ENCODE measurements at regions not wholly inside any gene's neighbourhood (a gene's known extent, or its start where the extent isn't known, plus 50 kb on each side); places are given as distances from the start of the nearest gene placed in this dataset.

DNA sequence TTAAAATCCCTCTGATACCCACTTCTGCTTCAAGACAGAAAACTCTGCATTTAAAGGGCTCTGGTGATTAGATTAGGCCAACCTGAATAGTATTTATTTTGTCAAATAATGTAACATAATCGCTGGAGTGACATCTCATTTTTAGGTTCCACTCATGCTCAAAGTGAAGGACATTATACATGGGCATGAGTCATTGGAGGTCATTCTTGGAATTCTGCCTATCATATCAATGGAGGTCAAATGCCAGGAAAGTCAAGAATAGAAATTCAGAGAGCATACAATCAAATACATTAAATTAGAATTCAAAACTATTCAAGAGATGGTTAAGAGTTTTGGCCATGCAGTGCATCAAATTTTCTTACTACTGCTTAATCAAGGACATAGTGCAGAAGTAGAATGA, 50.8 kb upstream of the PRSS1 start:
- TF ChIP-seq, protein P1, sequence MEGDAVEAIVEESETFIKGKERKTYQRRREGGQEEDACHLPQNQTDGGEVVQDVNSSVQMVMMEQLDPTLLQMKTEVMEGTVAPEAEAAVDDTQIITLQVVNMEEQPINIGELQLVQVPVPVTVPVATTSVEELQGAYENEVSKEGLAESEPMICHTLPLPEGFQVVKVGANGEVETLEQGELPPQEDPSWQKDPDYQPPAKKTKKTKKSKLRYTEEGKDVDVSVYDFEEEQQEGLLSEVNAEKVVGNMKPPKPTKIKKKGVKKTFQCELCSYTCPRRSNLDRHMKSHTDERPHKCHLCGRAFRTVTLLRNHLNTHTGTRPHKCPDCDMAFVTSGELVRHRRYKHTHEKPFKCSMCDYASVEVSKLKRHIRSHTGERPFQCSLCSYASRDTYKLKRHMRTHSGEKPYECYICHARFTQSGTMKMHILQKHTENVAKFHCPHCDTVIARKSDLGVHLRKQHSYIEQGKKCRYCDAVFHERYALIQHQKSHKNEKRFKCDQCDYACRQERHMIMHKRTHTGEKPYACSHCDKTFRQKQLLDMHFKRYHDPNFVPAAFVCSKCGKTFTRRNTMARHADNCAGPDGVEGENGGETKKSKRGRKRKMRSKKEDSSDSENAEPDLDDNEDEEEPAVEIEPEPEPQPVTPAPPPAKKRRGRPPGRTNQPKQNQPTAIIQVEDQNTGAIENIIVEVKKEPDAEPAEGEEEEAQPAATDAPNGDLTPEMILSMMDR (IDR thresholded peaks at IDR 0.05; ENCODE audit: low read depth, low read length): no peak
- H3K4me3 ChIP-seq (ENCODE audit: low read depth, low read length): no peak overlapping the region

GRCh38 chr7:142697270-142697669, 52.0 kb upstream of the PRSS1 start:
- no peak overlapping the region for H3K4me3 ChIP-seq (ENCODE audit: low read depth, low read length)
- TF ChIP-seq, protein P1 (IDR thresholded peaks at IDR 0.05; ENCODE audit: low read depth, low read length): no peak

DNA sequence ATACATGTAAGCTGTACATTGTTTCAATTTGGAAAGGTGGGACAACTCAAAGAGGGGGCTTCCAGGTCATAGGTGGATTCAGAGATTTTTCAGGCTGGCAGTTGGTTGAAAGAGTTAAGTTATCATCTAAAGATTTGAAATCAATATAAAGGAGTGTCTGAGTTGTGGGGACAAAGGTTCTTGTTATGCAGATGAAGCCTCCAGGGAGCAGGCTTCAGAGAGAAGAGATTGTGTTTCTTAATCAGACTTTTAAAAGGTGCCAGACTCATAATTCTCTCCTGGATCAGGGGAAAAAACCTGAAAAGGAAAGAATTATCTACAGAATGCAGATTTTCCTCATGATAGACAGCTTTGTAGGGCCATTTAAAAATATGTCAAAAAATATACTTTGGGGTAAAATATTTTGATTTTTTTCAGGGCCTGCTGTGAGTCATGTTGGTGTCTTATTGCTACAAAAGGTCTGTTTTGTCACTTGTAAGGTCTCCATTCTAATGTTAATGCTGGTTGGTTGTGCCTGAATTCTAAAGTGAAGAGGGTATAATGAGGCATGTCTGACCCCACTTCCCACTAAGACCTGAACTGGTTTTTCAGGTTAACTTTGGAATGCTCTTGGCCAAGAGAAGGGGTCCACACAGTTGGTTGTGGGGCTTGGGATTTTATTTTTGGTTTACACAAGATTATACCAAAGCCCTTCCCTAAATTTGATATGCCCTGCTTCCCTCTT, 52.7 kb upstream of the PRSS1 start:
- H3K4me3 ChIP-seq (ENCODE audit: low read depth, low read length): no peak overlapping the region
- TF ChIP-seq, protein P1 (IDR thresholded peaks at IDR 0.05; ENCODE audit: low read depth, low read length): no peak

GRCh38 chr7:142693911-142694310, 55.4 kb upstream of the PRSS1 start:
- no peak overlapping the region for H3K4me3 ChIP-seq (ENCODE audit: low read depth, low read length)
- TF ChIP-seq, protein P1 (IDR thresholded peaks at IDR 0.05; ENCODE audit: low read depth, low read length): no peak

GRCh38 chr7:142690554-142691182, 58.6 kb upstream of the PRSS1 start:
- no peak overlapping the region for H3K4me3 ChIP-seq (ENCODE audit: low read depth, low read length)
- TF ChIP-seq, protein P1 (IDR thresholded peaks at IDR 0.05; ENCODE audit: low read depth, low read length): no peak

- TF ChIP-seq, protein P1 (IDR thresholded peaks at IDR 0.05; ENCODE audit: low read depth, low read length): no peak
These were observed 59.7 kb upstream of the PRSS1 start for GRCh38 chr7:142689439-142690120.

More at GRCh38 chr7:142689439-142690120, 59.7 kb upstream of the PRSS1 start:
- no peak overlapping the region for H3K4me3 ChIP-seq (ENCODE audit: low read depth, low read length)
